ENCODE measurements at regions not wholly inside any gene's neighbourhood (a gene's known extent, or its start where the extent isn't known, plus 50 kb on each side); places are given as distances from the start of the nearest gene placed in this dataset.

- H3K9me3 ChIP-seq (ENCODE audit: control insufficient read depth, insufficient read depth, low read length), result no peaks in the 10 kb centered on the region
- Mint-ChIP-seq H3K27me3 (ENCODE audit: low read depth in 2 of 2) (peaks cover 0 to 11% of the 10 kb centered on the region in 2 donors), H3K27ac (no peak overlapping the region), H3K36me3 (no peaks in the 10 kb centered on the region), H3K9me3 (no peaks in the 10 kb centered on the region), H3K4me3 (no peak overlapping the region), H3K4me1 (no peaks in the 10 kb centered on the region)
- no peak for TF ChIP-seq CTCF (IDR thresholded peaks at IDR 0.05)
- H3K4me3 ChIP-seq (ENCODE audit: low read length), result no peak overlapping the region
- intact Hi-C loops (cut with micrococcal nuclease), result no loop called here
- H3K27ac ChIP-seq (ENCODE audit: low read length), result no peak overlapping the region
- no peaks in the 10 kb centered on the region for H3K4me1 ChIP-seq (ENCODE audit: control insufficient read depth, insufficient read depth, low read length)
- H3K36me3 ChIP-seq (ENCODE audit: control insufficient read depth, insufficient read depth, low read length), result no peaks in the 10 kb centered on the region
- 93% methylated on average over 3 of the region's 3 CpGs for WGBS (ENCODE audit: insufficient coverage)
- H3K27me3 ChIP-seq (ENCODE audit: control insufficient read depth, insufficient read depth, low read length), result no peaks in the 10 kb centered on the region
- no peak for ATAC-seq
- DNase-seq, result no peak
Measured at GRCh38 chr5:96248131-96248530, 184.9 kb downstream of the PCSK1 start.

- intact Hi-C loops (cut with micrococcal nuclease), result no loop called here
- Histone ChIP-seq H3K27ac (ENCODE audit: low read length) (no peak overlapping the region), H3K9me3 (ENCODE audit: control insufficient read depth, insufficient read depth, low read length) (no peaks in the 10 kb centered on the region), H3K4me1 (ENCODE audit: control insufficient read depth, insufficient read depth, low read length) (no peaks in the 10 kb centered on the region), H3K36me3 (ENCODE audit: control insufficient read depth, insufficient read depth, low read length) (no peaks in the 10 kb centered on the region), H3K27me3 (ENCODE audit: control insufficient read depth, insufficient read depth, low read length) (no peaks in the 10 kb centered on the region), H3K4me3 (ENCODE audit: low read length) (no peak overlapping the region)
- H3K27ac Mint-ChIP-seq, result no peak overlapping the region
- H3K4me1 Mint-ChIP-seq, result no peaks in the 10 kb centered on the region
- no peak for TF ChIP-seq CTCF (IDR thresholded peaks at IDR 0.05)
- peaks cover 0 to 11% of the 10 kb centered on the region in 2 donors for H3K27me3 Mint-ChIP-seq (ENCODE audit: low read depth in 2 of 2)
- H3K4me3 Mint-ChIP-seq, result no peak overlapping the region
- no peaks in the 10 kb centered on the region for H3K36me3 Mint-ChIP-seq
- DNase-seq (no peak), ATAC-seq (no peak)
- no peaks in the 10 kb centered on the region for H3K9me3 Mint-ChIP-seq
- 72% methylated on average over 2 of the region's 2 CpGs for WGBS (ENCODE audit: insufficient coverage)
Measured at GRCh38 chr5:96247708-96248107, 185.3 kb downstream of the PCSK1 start.

- Mint-ChIP-seq H3K4me1 (no peaks in the 10 kb centered on the region), H3K36me3 (no peaks in the 10 kb centered on the region), H3K4me3 (no peak overlapping the region), H3K9me3 (no peaks in the 10 kb centered on the region), H3K27me3 (ENCODE audit: low read depth in 2 of 2) (peaks cover 0 to 11% of the 10 kb centered on the region in 2 donors), H3K27ac (no peak overlapping the region)
- H3K36me3 ChIP-seq (ENCODE audit: control insufficient read depth, insufficient read depth, low read length), result no peaks in the 10 kb centered on the region
- DNase-seq (no peak), ATAC-seq (no peak)
- H3K4me1 ChIP-seq (ENCODE audit: control insufficient read depth, insufficient read depth, low read length), result no peaks in the 10 kb centered on the region
- intact Hi-C loops (cut with micrococcal nuclease), result no loop called here
- H3K4me3 ChIP-seq (ENCODE audit: low read length), result no peak overlapping the region
- no peaks in the 10 kb centered on the region for H3K9me3 ChIP-seq (ENCODE audit: control insufficient read depth, insufficient read depth, low read length)
- 90% methylated on average over 4 of the region's 4 CpGs for WGBS (ENCODE audit: insufficient coverage)
- no peak for TF ChIP-seq CTCF (IDR thresholded peaks at IDR 0.05)
- no peaks in the 10 kb centered on the region for H3K27me3 ChIP-seq (ENCODE audit: control insufficient read depth, insufficient read depth, low read length)
- no peak overlapping the region for H3K27ac ChIP-seq (ENCODE audit: low read length)
Measured at GRCh38 chr5:96247097-96247701, 185.8 kb downstream of the PCSK1 start.

Measured in natural killer cell (primary cell).